ENCODE measurements at regions not wholly inside any gene's neighbourhood (a gene's known extent, or its start where the extent isn't known, plus 50 kb on each side); places are given as distances from the start of the nearest gene placed in this dataset.
A peak's percentile ranks its signal among the peaks of the same experiment; 100 is the strongest.

- H3K27me3 ChIP-seq: peaks cover 14% of the 10 kb centered on the region
- no peak for TF ChIP-seq POLR2A (IDR thresholded peaks at IDR 0.05)
- no peak for TF ChIP-seq CTCF (IDR thresholded peaks at IDR 0.05)
- intact Hi-C loops (cut with DNase I): no loop called here
- H3K36me3 ChIP-seq (replicated peaks in 1 of 2): no peaks in the 10 kb centered on the region
- H3K4me3 ChIP-seq: peak overlapping the region in 2 of 4 donors; percentile 16 to 67
- H3K27ac ChIP-seq: peak overlapping the region in 1 of 5 donors; percentile 20
- peaks cover 8% of the 10 kb centered on the region in 2 donors for H3K4me1 ChIP-seq (replicated peaks in 1 of 2)
- no peaks in the 10 kb centered on the region for H3K9me3 ChIP-seq (replicated peaks in 1 of 3)
- DNase-seq: peak in 1 of 7 donors; percentile 9
- WGBS, 4 donors: 21 to 30% (median 24%) methylated on average over 5 of the region's 5 CpGs
Observed at GRCh38 chr1:65524931-65525265, 104.4 kb downstream of the LEPR start.

GRCh38 chr1:65525266-65526048 is 105.0 kb downstream of the LEPR start:
- peaks cover 14% of the 10 kb centered on the region for H3K27me3 ChIP-seq
- WGBS, 4 donors: 1 to 3% (median 1%) methylated on average over 21 to 87 of the region's 87 CpGs
- H3K4me3 ChIP-seq: peak overlapping the region in 2 of 4 donors; percentile 16 to 67
- TF ChIP-seq POLR2A (IDR thresholded peaks at IDR 0.05) (no peak), CTCF (IDR thresholded peaks at IDR 0.05) (no peak)
- peak in 2 of 7 donors; percentile 9 to 15 for DNase-seq
- H3K36me3 ChIP-seq (replicated peaks in 1 of 2): no peaks in the 10 kb centered on the region
- intact Hi-C loops (cut with DNase I): no loop called here
- peaks cover 8% of the 10 kb centered on the region in 2 donors for H3K4me1 ChIP-seq (replicated peaks in 1 of 2)
- H3K27ac ChIP-seq: peak overlapping the region in 1 of 5 donors; percentile 20
- no peaks in the 10 kb centered on the region for H3K9me3 ChIP-seq (replicated peaks in 1 of 3)

- peaks cover 8% of the 10 kb centered on the region in 2 donors for H3K4me1 ChIP-seq (replicated peaks in 1 of 2)
- peak overlapping the region in 1 of 4 donors; percentile 67 for H3K4me3 ChIP-seq
- H3K9me3 ChIP-seq (replicated peaks in 1 of 3): no peaks in the 10 kb centered on the region
- intact Hi-C loops (cut with DNase I): no loop called here
- no peak for TF ChIP-seq CTCF (IDR thresholded peaks at IDR 0.05)
- TF ChIP-seq POLR2A (IDR thresholded peaks at IDR 0.05): no peak
- DNase-seq: no peak
- WGBS, 4 donors: 18 to 32% (median 24%) methylated on average over 10 of the region's 10 CpGs
- no peaks in the 10 kb centered on the region for H3K36me3 ChIP-seq (replicated peaks in 1 of 2)
- peak overlapping the region in 1 of 5 donors; percentile 20 for H3K27ac ChIP-seq
- H3K27me3 ChIP-seq: peaks cover 14% of the 10 kb centered on the region
Observed at GRCh38 chr1:65526049-65526556, 105.6 kb downstream of the LEPR start.

GRCh38 chr1:65527190-65527589 is 106.7 kb downstream of the LEPR start:
- no peaks in the 10 kb centered on the region for H3K36me3 ChIP-seq (replicated peaks in 1 of 2)
- DNase-seq: no peak
- no peak overlapping the region for H3K27ac ChIP-seq
- peaks cover 8% of the 10 kb centered on the region in 2 donors for H3K4me1 ChIP-seq (replicated peaks in 1 of 2)
- H3K4me3 ChIP-seq: no peak overlapping the region
- no peaks in the 10 kb centered on the region for H3K9me3 ChIP-seq (replicated peaks in 1 of 3)
- TF ChIP-seq POLR2A (IDR thresholded peaks at IDR 0.05): no peak
- TF ChIP-seq CTCF (IDR thresholded peaks at IDR 0.05): no peak
- intact Hi-C loops (cut with DNase I): no loop called here
- WGBS, 4 donors: 39 to 51% (median 48%) methylated on average over 3 of the region's 3 CpGs
- peaks cover 14% of the 10 kb centered on the region for H3K27me3 ChIP-seq

All from adrenal gland (tissue), 9 donors.